GM12864 (cell line): ENCODE measurements at regions not wholly inside any gene's neighbourhood (a gene's known extent, or its start where the extent isn't known, plus 50 kb on each side); places are given as distances from the start of the nearest gene placed in this dataset.
"Not testable (repeated sequence)": the region's sequence is repeated elsewhere in the genome, so short reads cannot be mapped to it uniquely, and the experiment has no call there.

Source experiments
- DNase-seq: peaks from one replicate; pipeline ENCODE4 v3.0.0-alpha.2; 2011; ENCODE audit warnings: low read depth
- H3K4me3 ChIP-seq: 2 replicates; pipeline ENCODE4 v1.5.1; 2011; ENCODE audit warnings: mild to moderate bottlenecking, low read depth, low read length, control low read depth
- CTCF ChIP-seq: IDR thresholded peaks from 2 replicates; pipeline ENCODE4 v1.5.1; 2011; ENCODE audit warnings: low read depth, mild to moderate bottlenecking, moderate library complexity, low read length, control low read depth, inconsistent platforms; ENCODE audit errors: missing control alignments

DNA sequence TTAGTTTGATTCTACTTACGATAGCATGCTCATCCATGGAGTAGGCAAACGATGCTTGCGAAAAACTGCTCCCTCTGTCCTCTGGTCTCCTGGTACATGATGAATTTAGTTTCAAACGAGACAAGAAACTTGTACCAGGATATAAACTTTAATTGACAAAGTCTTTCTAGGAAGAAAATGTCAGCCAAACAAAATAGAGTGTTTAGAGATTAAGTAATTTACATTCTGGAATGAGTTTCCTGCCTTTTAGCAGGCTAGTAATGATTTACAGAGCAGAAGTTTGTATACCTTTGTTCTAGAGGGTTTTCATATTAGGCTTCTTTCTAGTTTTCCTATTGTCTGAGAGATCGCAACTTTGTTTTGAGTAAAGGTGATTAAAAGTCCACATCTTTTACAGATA lies 206.9 kb downstream of the RPL10L start:
- DNase-seq = no peak
- no peak overlapping the region for H3K4me3 ChIP-seq

DNA sequence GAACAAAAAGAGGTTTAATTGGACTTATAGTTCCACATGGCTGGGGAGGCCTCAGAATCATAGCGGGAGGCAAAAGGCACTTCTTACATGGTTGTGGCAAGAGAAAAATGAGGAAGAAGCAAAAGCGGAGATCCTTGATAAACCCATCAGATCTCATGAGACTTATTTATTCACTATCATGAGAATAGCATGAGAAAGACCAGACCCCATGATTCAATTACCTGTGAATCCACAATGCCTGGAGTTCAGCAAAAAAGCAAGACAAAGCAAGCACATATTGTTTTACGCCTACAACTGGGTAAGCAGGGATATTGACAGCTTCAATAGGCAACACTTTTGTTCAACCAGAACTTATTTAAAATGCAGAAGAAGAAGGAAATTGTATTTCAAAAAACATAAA lies 218.2 kb downstream of the RPL10L start:
- no peak for TF ChIP-seq CTCF

More for the DNA sequence above, 206.9 kb downstream of the RPL10L start:
- TF ChIP-seq CTCF = no peak

GRCh38 chr14:46432516-46432915 lies 219.1 kb downstream of the RPL10L start:
- DNase-seq = no peak
- TF ChIP-seq CTCF = no peak
- H3K4me3 ChIP-seq = no peak overlapping the region

More for the DNA sequence above, 218.2 kb downstream of the RPL10L start:
- DNase-seq = no peak
- no peak overlapping the region for H3K4me3 ChIP-seq

DNA sequence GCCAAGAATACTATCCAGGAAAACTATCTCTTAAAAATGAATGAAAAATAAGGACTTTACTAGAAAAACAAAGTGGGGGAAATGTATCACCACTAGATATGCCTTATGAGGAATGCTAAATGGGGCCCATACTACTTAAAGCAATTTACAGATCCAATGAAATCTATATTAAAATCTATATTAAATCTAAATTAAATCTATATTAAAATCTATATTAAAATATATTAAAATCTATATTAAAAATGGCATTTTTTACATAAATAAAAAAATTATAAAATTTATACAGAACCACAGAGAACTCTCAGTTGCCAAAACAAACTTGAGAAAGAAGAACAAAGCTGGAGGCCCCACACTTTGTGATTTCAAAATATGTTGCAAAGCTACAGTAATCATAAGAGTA lies 234.5 kb downstream of the RPL10L start:
- DNase-seq = no peak
- no peak overlapping the region for H3K4me3 ChIP-seq
- TF ChIP-seq CTCF = no peak

GRCh38 chr14:46404865-46405811 lies 246.4 kb downstream of the RPL10L start:
- no peak for TF ChIP-seq CTCF
- no peak for DNase-seq
- H3K4me3 ChIP-seq = no peak overlapping the region

- DNase-seq, H3K4me3 ChIP-seq: not testable (repeated sequence)
These were observed 249.4 kb downstream of the RPL10L start for GRCh38 chr14:46402001-46402690.

GRCh38 chr14:46401066-46401465 lies 250.5 kb downstream of the RPL10L start:
- DNase-seq = no peak
- no peak for TF ChIP-seq CTCF
- H3K4me3 ChIP-seq = no peak overlapping the region
